ENCODE measurements at regions not wholly inside any gene's neighbourhood (a gene's known extent, or its start where the extent isn't known, plus 50 kb on each side); places are given as distances from the start of the nearest gene placed in this dataset.
"Not testable (repeated sequence)": the region's sequence is repeated elsewhere in the genome, so short reads cannot be mapped to it uniquely, and the experiment has no call there.

DNA sequence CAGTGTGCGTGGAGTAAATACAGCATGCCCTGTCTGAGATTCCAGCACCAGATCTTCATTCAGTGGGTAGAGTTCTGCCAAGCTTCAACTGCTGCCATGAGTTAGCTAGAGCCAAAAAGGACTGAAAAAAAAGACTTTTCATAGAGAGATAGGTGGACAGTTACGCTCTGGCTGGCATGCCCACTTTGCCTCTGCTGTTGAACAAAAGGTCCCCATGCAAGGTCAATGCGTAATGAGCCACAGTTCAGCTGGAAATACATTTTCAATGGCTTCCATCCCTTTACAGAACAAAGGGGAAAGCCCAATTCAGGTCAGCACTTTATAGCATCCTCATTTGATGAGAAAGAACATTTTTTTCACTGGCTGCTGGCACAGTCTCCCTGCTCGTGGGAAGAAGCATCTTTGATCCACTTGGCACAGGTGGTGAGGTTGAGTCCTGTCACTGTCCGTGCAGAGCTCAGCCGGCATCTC, 86.9 kb upstream of the ERCC6L2 start:
- CTCF ChIA-PET, result no interaction called here
- POLR2A ChIA-PET, result no interaction called here

DNA sequence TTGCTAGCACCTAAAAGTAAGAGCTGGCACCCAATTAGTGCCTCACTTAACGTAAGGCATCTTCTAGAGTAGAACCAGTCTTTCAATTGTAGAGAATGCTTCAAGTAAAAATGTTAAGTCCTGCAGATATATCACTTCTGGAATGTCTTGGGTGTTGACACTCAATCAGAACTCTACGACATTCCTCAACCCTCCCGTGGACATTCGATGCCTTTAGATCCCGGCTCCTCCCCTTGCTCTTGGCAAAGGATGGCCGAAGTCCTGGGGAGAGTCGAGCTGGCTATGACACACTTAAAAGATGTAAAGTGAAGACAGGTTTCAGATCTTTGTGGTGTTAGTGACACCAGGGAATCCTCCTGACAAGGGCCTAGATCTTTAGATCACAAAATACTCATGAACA, 87.5 kb upstream of the ERCC6L2 start:
- ChIA-PET POLR2A (no interaction called here), CTCF (interaction anchor here (1.2 kb wide), 1 partner anchor 28 kb away, joined by 3 read pairs; no protein-coding TSS in a partner anchor)

DNA sequence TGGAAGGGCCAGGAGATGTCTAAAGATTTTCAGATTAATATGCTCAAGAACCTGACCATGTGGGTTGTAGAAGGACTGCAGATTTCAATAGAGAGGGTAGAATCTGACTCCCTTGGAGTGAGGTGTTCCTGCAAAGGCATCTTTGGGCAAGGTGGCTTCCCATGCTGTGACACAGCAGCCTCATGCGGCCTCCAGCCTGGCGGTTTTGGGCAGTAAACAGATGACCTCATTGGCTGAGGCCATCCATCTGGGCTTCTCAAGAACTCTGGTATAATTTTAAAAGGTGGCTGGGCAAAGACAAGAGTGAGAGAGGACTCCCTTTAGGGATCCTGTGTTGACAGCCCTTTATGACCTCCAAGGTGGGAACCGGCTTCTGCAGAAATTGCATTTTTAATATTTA, 90.3 kb upstream of the ERCC6L2 start:
- ChIA-PET CTCF (interaction anchor here (1.1 kb wide), 1 partner anchor 39 kb away, joined by 3 read pairs; no protein-coding TSS in a partner anchor), POLR2A (no interaction called here)

DNA sequence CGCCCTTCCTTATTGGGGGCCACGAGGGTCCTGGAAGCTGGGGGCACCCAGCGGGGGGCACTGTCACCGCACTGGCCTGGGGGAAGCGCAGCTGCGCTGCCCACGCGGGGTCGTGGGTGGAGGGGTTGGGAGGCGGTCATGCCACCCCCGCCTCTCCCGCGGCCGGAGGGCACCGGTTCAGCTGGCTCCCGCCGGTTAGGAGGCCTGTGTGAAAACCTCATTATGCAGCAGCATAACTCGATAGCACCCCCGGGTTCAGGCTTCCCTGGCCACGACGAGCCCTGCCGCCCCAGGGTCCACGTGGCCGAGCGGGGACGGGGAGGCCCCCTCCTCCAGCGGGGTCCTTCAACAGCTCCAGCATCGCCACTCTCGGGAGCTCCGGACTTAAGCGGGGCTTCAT, 91.2 kb upstream of the ERCC6L2 start:
- ChIA-PET CTCF (interaction anchor here (1.1 kb wide), 1 partner anchor 38 kb away, joined by 3 read pairs; no protein-coding TSS in a partner anchor), POLR2A (no interaction called here)

DNA sequence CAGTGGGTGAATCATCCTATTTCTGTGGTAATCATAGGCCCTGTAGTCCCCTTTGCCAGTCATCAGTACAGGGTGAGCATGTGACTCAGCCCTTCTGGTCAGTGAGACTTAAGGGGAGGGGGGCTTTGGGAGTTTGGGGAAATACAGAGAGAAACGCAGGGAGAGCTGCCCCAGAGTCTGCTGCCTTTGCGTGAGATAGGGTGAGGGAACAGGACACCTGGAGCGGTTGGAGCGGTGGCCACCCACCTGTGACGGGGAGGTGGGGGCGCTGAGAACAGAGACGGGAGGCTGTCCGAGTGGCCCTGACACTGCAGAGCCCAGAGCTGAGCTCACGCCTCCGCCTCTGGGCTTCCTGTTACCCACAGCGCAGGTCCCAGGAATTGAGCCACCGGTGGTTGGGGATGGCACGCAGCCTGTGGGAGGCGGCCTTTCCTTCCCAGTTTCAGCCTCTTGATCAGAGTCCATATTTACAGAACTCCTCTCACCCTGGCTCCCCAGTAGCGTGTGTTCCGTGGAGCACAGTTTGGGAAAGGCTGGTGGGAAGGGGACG, 92.0 kb upstream of the ERCC6L2 start:
- ChIA-PET CTCF (no interaction called here), POLR2A (no interaction called here)

DNA sequence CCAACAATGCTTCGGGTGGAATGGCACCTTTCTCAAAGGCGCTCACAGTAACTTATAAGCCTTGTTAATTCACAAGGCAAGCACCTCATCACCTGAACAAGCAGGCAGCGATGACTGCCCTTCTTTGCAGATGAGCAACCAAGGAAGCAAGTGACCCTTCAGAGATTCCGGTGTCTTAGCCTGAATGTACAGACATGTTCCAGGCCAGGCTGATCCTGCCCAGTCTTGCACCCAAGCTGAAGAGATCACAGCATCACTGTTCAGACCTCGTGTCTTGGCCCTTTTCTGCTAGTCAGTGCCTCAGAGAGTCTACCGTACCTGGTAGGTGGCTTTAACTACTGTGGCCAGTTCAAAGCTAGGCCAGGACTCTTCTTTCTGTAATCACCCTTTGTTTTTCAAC, 94.7 kb upstream of the ERCC6L2 start:
- POLR2A ChIA-PET, result no interaction called here
- CTCF ChIA-PET, result interaction anchor here (0.7 kb wide), 1 partner anchor 42 kb away, joined by 3 read pairs; no protein-coding TSS in a partner anchor

DNA sequence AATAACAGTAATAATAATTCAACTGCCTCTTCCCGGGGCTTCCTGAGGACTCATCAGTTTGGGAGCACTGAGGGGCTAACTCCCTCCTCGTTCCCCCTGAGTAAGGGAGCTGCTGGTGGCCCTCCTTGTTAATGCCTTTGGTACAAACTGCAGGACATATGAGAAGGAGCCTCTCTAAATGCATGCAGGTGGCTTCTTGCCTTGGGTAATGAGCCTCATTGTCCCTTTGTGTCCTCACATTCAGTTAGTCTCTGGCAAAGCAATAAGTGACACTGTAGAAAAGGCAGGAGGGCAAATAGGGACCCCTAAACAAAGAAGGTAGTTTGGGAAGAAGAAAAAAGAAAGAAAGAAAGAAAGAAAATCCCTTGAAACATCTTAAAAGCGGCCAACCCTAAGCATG, 95.4 kb upstream of the ERCC6L2 start:
- POLR2A ChIA-PET, result no interaction called here
- CTCF ChIA-PET, result interaction anchor here (0.7 kb wide), 1 partner anchor 43 kb away, joined by 3 read pairs; no protein-coding TSS in a partner anchor

DNA sequence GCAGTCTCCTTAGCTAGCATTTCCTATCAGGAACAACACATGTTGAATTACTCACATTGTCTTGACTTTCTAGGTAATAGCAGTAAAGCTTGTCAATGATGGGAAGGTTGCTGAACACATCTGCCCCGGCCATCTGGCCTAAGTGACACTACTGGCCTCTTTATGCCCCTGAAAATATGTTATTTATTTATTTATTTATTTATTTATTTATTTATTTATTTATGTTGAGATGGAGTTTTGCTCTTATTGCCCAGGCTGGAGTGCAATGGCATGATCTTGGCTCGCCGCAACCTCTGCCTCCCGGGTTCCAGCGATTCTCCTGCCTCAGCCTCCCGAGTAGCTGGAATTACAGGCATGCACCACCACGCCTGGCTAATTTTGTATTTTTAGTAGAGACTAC, 95.9 kb upstream of the ERCC6L2 start:
- CTCF ChIA-PET, POLR2A ChIA-PET: not testable (repeated sequence)

DNA sequence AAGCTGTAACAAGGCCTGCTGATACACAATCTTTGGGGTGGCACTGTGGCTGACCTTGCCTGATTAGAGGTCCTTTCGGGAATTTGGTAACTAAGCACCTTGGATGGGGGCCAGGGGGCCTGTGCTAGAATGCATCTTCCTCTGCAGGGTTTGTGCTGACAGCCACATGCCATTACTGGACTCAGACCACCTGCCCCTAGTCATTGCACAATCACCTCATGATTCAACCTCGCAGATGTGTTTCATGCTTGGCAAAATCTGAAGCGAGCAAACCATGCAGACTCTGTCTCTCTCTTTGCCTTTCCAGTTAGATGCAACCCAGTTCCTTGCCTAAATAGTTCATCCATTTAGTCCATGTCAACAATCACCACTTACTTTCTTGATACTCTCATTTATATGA, 96.5 kb upstream of the ERCC6L2 start:
- ChIA-PET POLR2A (no interaction called here), CTCF (no interaction called here)

DNA sequence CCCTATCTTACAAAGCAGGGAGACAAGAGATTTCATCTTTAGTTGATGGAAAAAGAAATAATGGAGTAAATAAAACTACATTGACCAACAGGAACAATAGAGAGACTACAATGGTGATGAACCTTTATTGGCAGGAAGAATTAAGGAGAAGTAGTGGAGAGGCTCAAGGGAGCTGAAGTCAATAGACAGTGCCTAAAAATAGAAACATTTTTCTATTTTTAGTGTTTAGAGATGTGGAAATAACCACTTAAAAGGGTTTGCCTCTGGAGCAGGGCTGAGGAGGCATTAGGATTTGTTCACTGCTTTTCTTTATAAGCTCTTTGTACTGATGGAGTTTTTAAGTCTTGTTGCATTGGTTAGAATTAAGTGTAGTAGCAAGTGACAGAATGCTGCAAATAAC, 98.4 kb upstream of the ERCC6L2 start:
- CTCF ChIA-PET, result no interaction called here
- POLR2A ChIA-PET, result no interaction called here

DNA sequence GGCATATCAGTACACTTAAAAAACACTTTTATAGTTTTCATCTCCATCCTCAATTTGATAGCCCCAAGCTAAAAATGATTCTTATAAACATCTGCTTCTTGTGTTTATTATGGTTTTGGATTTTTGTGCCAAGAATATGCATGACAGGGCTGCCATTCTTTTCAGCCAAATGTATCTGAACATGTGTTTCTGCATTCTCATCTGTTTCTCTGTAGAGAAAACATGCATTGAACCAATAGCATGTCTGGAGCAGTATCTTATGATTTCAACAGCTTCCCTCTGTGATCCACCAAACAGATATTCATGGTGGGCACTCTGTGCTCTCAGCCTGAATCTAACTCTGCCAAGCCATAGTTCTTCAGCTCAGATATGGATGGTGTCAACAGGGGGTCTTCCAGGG, 99.3 kb upstream of the ERCC6L2 start:
- CTCF ChIA-PET, result no interaction called here
- POLR2A ChIA-PET, result no interaction called here

DNA sequence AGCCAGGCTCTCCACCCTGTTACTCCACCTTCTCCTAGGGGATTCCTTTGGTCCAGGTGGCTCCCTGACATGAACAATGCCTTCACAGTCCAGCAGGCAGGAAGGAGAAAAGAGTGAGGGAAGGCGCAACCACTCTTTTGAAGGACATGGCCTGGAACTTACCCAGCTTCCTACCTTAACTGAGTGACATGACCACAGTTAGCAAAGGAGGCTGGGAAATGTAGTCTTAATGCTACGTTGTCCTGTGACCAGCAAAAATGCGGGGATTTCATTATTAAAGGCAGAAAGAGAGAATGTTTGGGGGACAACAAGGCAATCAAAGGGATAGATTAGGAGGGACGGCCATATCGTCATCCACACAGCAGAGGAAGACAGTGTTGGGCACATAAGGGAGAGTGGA, 100.3 kb upstream of the ERCC6L2 start:
- ChIA-PET POLR2A (no interaction called here), CTCF (no interaction called here)

DNA sequence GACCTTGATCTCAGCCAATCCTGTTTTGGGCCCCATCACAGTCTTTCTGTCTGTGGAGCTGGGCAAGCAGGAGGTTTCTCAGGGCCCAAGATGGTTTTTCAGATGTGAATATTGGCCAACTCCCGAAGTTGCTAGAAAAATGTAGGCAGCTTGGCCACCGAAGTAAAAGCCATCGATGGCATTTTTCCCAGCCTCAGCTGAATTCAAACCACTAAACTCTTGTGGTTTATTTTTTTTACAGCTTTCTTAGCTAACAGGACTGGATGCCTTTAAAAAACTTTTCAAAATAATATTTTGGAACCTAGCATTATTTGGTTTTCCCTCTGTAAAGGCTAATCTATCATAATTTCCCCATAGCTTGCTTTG, 102.5 kb upstream of the ERCC6L2 start:
- ChIA-PET CTCF (no interaction called here), POLR2A (no interaction called here)

DNA sequence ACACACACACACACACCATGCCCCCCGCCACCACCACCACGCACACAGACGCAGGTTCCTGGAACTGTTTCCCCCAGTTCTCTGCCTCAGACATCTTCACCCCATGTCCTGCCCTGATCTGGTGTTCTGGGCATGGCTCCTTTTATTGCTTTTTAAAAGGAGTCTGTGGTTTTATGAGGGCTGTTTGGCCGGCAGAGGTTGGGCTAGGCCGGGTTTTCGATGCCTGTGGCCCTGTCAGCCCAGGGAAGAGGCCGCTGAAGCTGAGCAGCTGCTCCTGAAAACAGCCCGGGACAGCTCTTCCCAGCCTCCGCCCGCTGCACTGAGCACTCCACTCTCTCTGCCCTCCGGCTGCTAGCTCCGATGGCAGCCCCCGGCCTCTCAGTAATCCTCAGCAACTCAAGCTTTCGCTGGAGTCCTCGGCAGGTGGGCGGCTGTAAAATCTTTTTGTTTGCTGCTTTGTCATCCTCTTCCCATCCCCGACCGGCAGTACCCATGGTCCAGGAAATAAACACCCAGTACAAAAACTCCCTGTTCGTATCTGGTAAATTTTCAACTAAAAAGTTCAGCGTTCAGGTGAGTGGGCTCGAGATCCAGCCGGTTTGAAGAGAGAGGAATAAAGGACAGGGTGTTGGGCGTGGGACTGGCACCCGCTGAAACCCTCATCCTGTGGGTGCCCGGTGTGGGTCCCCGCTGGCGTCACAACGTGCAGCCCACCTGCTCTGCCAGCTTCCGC, 103.0 kb upstream of the ERCC6L2 start:
- ChIA-PET POLR2A (no interaction called here), CTCF (no interaction called here)

DNA sequence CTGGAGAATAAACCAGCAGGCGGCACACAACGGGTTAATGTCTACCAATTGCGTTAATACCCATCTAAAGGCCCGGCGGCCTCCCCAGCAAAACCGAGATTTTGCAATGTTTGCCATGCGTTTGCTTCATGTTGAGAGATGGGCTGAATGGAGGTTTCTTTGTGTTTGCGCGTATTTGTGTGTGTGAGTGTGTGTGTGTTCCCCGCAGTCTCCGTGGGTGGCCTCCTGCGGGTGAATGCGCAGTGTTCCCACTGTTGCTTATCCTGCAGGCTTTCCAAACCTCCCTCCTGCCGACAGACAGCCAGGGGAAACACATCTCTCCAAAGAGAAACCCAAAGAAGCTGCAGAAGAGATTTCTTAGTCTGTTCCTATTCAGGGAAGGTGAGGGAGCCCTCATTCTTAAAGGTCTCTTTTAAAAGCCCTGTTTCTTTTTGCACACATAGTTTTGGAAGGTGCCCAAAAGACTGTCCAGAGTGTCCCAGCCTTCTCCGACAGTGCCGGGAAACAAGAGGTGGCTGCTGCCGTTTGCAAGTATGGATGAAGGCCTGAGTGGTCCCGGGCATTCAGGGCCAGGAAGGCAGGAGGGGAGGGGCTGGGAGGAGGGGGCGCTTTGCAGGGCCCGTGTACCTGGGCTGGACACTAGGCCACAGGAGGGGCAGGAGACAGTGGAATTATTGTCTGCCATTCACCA, 103.8 kb upstream of the ERCC6L2 start:
- POLR2A ChIA-PET, result no interaction called here
- CTCF ChIA-PET, result no interaction called here

DNA sequence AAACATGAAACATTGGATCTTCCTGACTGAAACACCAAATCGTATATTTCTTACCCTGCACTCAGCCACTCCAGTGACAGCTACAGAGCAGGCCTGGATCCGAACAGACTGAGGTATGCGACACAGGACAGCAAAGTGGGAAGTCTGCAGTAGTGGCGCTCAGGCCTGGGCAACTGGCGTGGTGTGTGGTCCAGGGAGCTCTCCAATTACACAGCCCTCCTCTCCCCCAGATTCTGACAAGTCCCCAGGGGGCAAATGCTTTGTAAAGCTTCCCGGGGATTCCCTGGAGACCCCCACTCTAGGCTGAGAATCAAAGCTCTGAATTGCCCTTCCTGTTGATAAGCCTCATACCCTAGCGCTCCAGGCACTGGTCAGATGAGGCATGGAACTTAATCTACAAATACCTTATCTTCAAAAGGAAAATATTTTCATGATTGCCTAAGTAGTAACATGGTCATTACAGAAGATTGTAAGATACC, 104.8 kb upstream of the ERCC6L2 start:
- CTCF ChIA-PET, result no interaction called here
- POLR2A ChIA-PET, result no interaction called here

DNA sequence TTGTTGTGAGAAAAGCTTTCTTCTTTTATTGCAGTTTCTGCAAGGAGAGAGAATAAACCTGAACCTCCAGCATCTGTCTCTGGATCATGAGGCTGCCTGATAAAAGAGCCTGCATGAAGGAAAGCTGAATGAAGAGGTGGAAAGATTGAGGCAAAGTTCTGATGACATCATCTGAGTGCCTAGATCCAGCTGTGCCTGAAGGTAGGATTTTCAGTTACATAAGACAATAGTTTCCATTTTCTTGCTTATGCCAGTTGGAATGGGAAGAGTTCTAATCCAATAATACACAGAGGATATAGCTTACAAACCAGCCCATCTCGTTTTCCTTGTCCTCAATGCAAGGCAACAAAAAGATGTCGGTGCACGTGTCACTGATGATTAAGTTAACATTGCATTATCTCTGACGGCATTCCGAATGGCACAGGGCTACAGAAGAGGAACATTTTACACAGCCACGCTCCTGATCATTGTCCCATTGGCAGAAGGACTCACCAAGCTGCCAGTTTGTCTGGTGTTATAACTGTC, 105.5 kb upstream of the ERCC6L2 start:
- ChIA-PET CTCF (no interaction called here), POLR2A (no interaction called here)

DNA sequence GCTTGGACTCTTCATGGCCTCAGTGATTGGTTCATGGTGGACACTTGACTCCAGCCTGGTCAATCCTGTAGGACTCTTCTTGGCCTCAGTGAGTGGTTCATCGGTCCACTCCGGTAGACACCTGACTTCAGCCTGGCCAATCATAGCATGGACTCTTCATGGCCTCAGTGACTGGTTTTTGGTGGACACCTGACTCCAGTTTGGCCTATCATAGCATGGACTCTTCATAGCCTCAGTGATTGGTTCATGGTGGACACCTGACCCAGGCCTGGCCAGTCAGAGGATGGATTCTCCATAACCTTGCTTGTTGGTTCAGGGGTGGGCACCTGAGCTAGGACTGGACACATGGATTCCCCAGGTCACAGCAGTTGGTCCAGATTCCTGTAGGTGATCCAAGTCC, 106.0 kb upstream of the ERCC6L2 start:
- ChIA-PET CTCF (no interaction called here), POLR2A (no interaction called here)

DNA sequence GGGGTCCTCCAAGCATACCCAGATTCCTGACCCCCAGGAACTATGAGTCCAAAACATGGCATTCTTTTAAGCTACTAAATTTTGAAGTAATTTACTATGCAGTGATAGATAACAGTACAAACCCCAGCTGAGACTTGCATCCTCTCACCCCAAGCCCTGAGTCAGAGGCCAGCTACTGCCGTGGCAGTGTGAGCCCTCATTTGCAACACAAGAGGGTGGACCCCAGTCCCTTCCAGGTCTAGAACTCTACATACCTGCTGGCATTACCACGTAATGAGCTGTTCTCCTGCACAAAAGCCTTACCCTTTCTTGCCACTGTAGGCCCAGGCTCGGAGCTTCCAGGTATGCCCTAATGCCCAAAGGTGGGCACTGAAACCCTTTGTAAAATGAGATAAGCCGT, 108.6 kb upstream of the ERCC6L2 start:
- ChIA-PET POLR2A (no interaction called here), CTCF (interaction anchor here (0.9 kb wide), 1 partner anchor 54 kb away, joined by 3 read pairs; no protein-coding TSS in a partner anchor)

DNA sequence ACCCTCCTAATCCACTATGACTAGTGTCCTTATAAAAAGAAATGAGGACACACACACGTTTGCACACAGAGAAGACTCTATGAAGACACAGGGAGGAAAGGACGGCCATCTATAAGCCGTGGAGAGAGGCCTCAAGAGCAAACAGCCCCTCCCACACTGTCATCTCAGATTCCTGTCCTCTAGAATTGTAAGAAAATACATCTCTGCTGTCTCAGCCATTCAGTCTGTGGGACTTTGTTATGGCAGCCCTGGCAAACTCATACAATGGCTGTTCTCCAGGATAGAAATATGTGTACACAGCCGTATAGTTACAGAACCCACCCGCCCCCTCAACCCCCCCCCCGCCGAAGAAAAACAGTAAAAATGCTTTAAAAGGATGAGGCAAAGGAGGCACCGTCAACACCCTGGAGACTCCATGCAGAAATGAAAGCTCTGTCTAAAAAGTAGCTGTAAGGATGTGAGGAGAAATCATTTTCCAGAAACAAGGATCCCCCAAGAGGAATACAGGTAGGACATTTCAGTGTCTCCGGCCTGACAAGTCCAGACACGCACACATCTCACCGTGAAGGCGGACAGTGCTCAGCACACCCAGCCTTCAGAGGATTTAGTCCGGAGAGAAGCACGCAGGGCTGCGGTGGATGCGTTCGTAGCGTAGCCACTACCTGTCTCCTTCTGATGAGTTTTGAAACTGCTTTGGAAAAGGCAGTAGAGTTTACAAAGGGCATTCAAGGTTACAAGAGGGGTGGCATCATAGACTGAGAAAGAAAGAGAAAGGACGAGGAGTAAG, 110.8 kb upstream of the ERCC6L2 start:
- ChIA-PET CTCF (interaction anchor here (0.6 kb wide), 1 partner anchor 56 kb away, joined by 3 read pairs; no protein-coding TSS in a partner anchor), POLR2A (no interaction called here)

Data from activated CD8-positive, alpha-beta memory T cell treated with anti-CD3 and anti-CD28 coated beads for 36 hours (primary cell).